Gastrocnemius medialis (tissue), 4 donors: ENCODE measurements at regions not wholly inside any gene's neighbourhood (a gene's known extent, or its start where the extent isn't known, plus 50 kb on each side); places are given as distances from the start of the nearest gene placed in this dataset.
"Not testable (repeated sequence)": the region's sequence is repeated elsewhere in the genome, so short reads cannot be mapped to it uniquely, and the experiment has no call there.

ENCODE experiments used
- ATAC-seq, 2 donors: fragments of 150-250 bp; one replicate each; pipeline ENCODE4 v1.9.1; 2016
- DNase-seq, 2 donors: peaks; one replicate each; pipeline ENCODE4 v3.0.0-alpha.2; 2019
- H3K27ac ChIP-seq, 4 donors: fragments of 200-600 bp; sonication (generic); 1 replicate in 1 of 4; 2 replicates in 3 of 4; pipeline ENCODE4 v1.5.1; 2016 to 2018; ENCODE audit warnings: mild to moderate bottlenecking in 2 of 4, moderate library complexity in 1 of 4
- H3K27me3 ChIP-seq, 3 donors: fragments of 200-600 bp; sonication (generic) in 2 of 3; 1 replicate in 1 of 3; 2 replicates in 2 of 3; pipeline versions ENCODE4 v1.5.1 to v1.6.0; 2016 to 2019; ENCODE audit warnings: mild to moderate bottlenecking in 1 of 3, moderate library complexity in 1 of 3
- H3K36me3 ChIP-seq, 2 donors: fragments of 200-600 bp; sonication (generic) in 1 of 2; one replicate each; pipeline ENCODE4 v1.5.1; 2017 to 2018
- H3K4me1 ChIP-seq, 2 donors: fragments of 200-600 bp; sonication (generic) in 1 of 2; one replicate each; pipeline ENCODE4 v1.5.1; 2016 to 2017; ENCODE audit warnings: mild to moderate bottlenecking in 2 of 2
- H3K4me3 ChIP-seq, 4 donors: fragments of 200-600 bp; sonication (generic) in 3 of 4; 1 replicate in 1 of 4; 2 replicates in 3 of 4; pipeline ENCODE4 v1.5.1; 2016 to 2019; ENCODE audit warnings: mild to moderate bottlenecking in 2 of 4
- H3K9me3 ChIP-seq, 3 donors: fragments of 200-600 bp; sonication (generic) in 2 of 3; 1 replicate in 1 of 3; 2 replicates in 2 of 3; pipeline ENCODE4 v1.5.1; 2016 to 2019
- CTCF ChIP-seq, 5 experiments: fragments of 450-650 bp in 3 of 5; fragments of 200-600 bp in 2 of 5; sonication (generic) in 2 of 5; IDR thresholded peaks in 4 of 5; conservative IDR thresholded peaks in 1 of 5; 1 replicate in 4 of 5; 2 replicates in 1 of 5; pipeline ENCODE4 v1.5.1; 2016 to 2019; ENCODE audit warnings: antibody characterized with exemption in 5 of 5, mild to moderate bottlenecking in 3 of 5, moderate library complexity in 3 of 5
- POLR2A ChIP-seq, 2 donors: fragments of 450-650 bp; IDR thresholded peaks; one replicate each; pipeline ENCODE4 v1.6.1; 2017; ENCODE audit warnings: antibody characterized with exemption in 2 of 2, mild to moderate bottlenecking in 2 of 2, moderate library complexity in 2 of 2
- in situ Hi-C, 4 donors: fragments of 200-750 bp; cut with MboI; loops; one replicate each; pipeline versions ENCODE4 v1.15.0 to v1.8.0; 2017; ENCODE audit warnings: low sequenced_read_pairs in 4 of 4
- intact Hi-C: fragments of 100-400 bp; cut with DNase I; formaldehyde crosslinking; loops from one replicate; pipeline ENCODE4 v1.15.1; 2023; ENCODE audit warnings: low total_unique reads

- H3K4me1 ChIP-seq = no peaks in the 10 kb centered on the region
- no peak overlapping the region for H3K27ac ChIP-seq
- H3K9me3 ChIP-seq = no peaks in the 10 kb centered on the region
- no peak for DNase-seq
- in situ Hi-C loops = no loop called here
- no peaks in the 10 kb centered on the region for H3K27me3 ChIP-seq
- no peak for ATAC-seq
- H3K36me3 ChIP-seq = no peaks in the 10 kb centered on the region
- intact Hi-C loops = no loop called here
- no peak for TF ChIP-seq POLR2A (IDR thresholded peaks at IDR 0.05)
- no peak for TF ChIP-seq CTCF (IDR thresholded peaks at IDR 0.05 in 4 of 5, conservative IDR thresholded peaks at IDR 0.05 in 1 of 5)
- no peak overlapping the region for H3K4me3 ChIP-seq
Observed at GRCh38 chr6:7021301-7021700, 86.5 kb upstream of the RREB1 start.

GRCh38 chr6:7025861-7026260, 81.9 kb upstream of the RREB1 start:
- H3K27ac ChIP-seq = no peak overlapping the region
- H3K4me3 ChIP-seq = no peak overlapping the region
- no peaks in the 10 kb centered on the region for H3K27me3 ChIP-seq
- in situ Hi-C loops = no loop called here
- intact Hi-C loops = no loop called here
- H3K36me3 ChIP-seq = no peaks in the 10 kb centered on the region
- no peak for ATAC-seq
- DNase-seq = no peak
- H3K4me1 ChIP-seq = no peaks in the 10 kb centered on the region
- TF ChIP-seq CTCF (IDR thresholded peaks at IDR 0.05 in 4 of 5, conservative IDR thresholded peaks at IDR 0.05 in 1 of 5) (no peak), POLR2A (IDR thresholded peaks at IDR 0.05) (no peak)
- H3K9me3 ChIP-seq = no peaks in the 10 kb centered on the region

GRCh38 chr6:7028963-7029362, 78.8 kb upstream of the RREB1 start:
- H3K36me3 ChIP-seq, H3K27me3 ChIP-seq, intact Hi-C loops, DNase-seq, H3K4me1 ChIP-seq, H3K27ac ChIP-seq, in situ Hi-C loops, H3K9me3 ChIP-seq, H3K4me3 ChIP-seq, ATAC-seq: not testable (repeated sequence)

GRCh38 chr6:7030968-7031367, 76.8 kb upstream of the RREB1 start:
- in situ Hi-C loops, ATAC-seq, H3K4me3 ChIP-seq, intact Hi-C loops, H3K9me3 ChIP-seq, H3K27me3 ChIP-seq, H3K4me1 ChIP-seq, DNase-seq, H3K27ac ChIP-seq, H3K36me3 ChIP-seq: not testable (repeated sequence)

GRCh38 chr6:7033202-7033601, 74.6 kb upstream of the RREB1 start:
- no peaks in the 10 kb centered on the region for H3K27me3 ChIP-seq
- no peak for DNase-seq
- ATAC-seq = no peak
- H3K4me3 ChIP-seq = no peak overlapping the region
- no peaks in the 10 kb centered on the region for H3K4me1 ChIP-seq
- TF ChIP-seq CTCF (IDR thresholded peaks at IDR 0.05 in 4 of 5, conservative IDR thresholded peaks at IDR 0.05 in 1 of 5) (no peak), POLR2A (IDR thresholded peaks at IDR 0.05) (no peak)
- H3K9me3 ChIP-seq = no peaks in the 10 kb centered on the region
- no peak overlapping the region for H3K27ac ChIP-seq
- no peaks in the 10 kb centered on the region for H3K36me3 ChIP-seq
- intact Hi-C loops (no loop called here), in situ Hi-C loops (no loop called here)

GRCh38 chr6:7034055-7034454, 73.7 kb upstream of the RREB1 start:
- DNase-seq (no peak), ATAC-seq (no peak)
- Histone ChIP-seq H3K36me3 (no peaks in the 10 kb centered on the region), H3K4me1 (no peaks in the 10 kb centered on the region), H3K27me3 (no peaks in the 10 kb centered on the region), H3K4me3 (no peak overlapping the region), H3K9me3 (no peaks in the 10 kb centered on the region), H3K27ac (no peak overlapping the region)
- TF ChIP-seq CTCF (IDR thresholded peaks at IDR 0.05 in 4 of 5, conservative IDR thresholded peaks at IDR 0.05 in 1 of 5) (no peak), POLR2A (IDR thresholded peaks at IDR 0.05) (no peak)
- intact Hi-C loops = no loop called here
- in situ Hi-C loops = no loop called here
